ENCODE measurements at regions not wholly inside any gene's neighbourhood (a gene's known extent, or its start where the extent isn't known, plus 50 kb on each side); places are given as distances from the start of the nearest gene placed in this dataset.

- DNase-seq = no peak
Observed at GRCh38 chr20:61044499-61044898, 207.6 kb upstream of the CDH4 start.

GRCh38 chr20:61045091-61045490 is 207.0 kb upstream of the CDH4 start:
- DNase-seq = no peak

- DNase-seq = no peak
Observed at GRCh38 chr20:61045876-61046585, 206.0 kb upstream of the CDH4 start.

GRCh38 chr20:61046721-61047351 is 205.2 kb upstream of the CDH4 start:
- no peak for DNase-seq

GRCh38 chr20:61047515-61047914 is 204.5 kb upstream of the CDH4 start:
- no peak for DNase-seq

GRCh38 chr20:61048302-61048701 is 203.8 kb upstream of the CDH4 start:
- no peak for DNase-seq

DNA sequence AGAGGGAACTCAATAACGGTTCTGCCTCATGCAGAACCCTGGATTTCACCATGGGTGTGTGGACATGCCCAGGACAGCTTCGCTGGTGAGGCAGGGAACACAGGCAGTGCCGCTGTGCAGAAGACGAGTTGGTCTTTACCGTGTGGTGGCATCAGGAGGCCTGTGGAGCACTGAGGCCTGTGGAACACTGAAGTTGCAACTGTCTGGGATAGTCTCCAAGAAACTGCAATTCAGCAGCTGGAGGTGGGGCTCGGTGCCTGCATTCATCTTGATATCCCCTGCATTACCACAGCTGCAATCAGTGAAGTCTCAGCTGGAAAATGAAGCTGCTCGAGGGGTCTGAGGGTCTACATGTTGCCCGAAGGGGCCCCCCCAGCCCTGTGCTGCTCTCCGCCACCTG is 202.4 kb upstream of the CDH4 start:
- DNase-seq = no peak

- DNase-seq = no peak
Observed at GRCh38 chr20:61050336-61050890, 201.6 kb upstream of the CDH4 start.

DNA sequence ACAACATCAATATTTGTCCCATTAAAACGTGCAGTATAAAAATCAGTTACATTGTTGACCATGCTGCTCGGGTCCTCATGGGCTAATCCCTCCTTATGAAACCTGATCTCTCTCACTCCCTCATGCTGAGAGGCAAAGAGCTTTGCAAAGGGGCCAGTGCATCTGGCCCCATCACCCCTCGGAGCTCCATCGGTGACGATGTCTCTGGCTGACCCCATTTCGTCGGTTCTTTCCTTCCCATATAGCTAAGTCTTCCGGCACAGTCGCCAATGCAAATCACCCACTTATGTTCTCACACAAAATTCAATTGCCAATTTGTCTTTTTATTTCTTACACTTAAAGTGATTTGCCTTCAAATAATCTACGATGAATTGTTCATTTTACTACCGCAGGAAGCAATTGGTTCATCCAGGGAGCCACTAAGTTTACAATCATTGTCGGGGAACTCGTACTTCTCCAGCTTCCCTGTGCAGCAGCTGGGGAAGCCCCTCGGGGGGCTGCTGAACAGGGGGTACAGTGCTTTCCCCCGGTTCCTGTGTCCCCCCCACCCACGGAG is 199.8 kb upstream of the CDH4 start:
- DNase-seq = no peak

- no peak for DNase-seq
Observed at GRCh38 chr20:61052776-61053442, 199.2 kb upstream of the CDH4 start.

DNA sequence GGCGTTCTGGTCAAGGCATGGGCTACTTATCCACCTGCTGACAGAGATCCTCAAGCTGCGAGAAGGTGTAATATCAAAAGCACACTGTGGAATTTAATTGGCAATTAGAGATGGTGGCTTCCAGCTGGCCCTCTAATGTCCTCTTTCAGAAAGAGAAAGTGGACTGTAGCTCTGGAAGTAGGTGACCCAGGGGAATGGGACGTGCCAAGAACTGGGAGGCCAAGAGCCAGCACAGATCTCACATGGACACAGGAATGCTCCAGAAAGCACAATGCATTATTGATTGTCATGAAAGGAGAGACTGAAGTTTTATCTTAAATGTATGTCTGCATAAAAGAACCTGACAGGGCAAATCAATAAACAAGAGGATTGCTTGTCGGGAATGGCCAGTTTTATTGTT is 198.6 kb upstream of the CDH4 start:
- no peak for DNase-seq

DNA sequence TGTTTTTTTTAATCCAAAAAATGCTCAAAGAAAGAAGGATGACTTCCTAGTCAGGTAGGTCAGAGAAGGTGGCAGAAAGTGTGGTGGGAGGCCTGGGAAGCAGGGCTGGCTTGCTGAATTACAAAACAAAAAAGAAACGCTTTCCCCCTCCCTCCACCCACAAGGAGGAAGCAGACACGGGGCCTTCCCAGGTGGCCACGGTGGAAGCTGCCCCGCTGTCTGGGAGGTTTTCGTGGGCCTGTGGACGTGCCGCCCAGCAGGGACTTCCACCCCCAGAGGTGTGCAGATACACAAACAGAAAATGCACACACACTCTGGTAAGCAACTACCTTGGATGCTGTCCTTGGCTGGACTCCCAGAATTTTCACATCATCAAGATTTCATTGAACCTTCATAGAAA is 198.2 kb upstream of the CDH4 start:
- no peak for DNase-seq

DNA sequence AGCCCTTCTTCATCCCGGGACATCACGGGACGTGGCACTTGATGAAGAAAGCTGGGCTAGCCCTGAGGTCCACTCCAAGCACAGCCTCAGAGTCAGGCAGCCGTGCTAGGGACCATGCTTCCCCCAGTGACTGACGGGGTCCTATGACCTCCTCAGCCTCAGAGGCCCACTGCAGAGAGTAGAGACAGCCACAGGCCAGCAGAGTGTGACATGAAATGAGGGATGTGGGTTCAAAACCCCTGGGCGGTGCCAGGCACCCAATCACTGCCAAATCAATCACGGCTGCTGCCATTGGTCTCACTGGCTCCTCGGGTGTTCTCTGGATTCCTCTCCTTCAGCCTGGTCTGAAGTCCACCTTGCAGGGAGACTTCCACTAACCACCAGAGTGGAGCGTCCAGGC is 197.7 kb upstream of the CDH4 start:
- DNase-seq = no peak

- DNase-seq = no peak
Observed at GRCh38 chr20:61055180-61056010, 196.7 kb upstream of the CDH4 start.

DNA sequence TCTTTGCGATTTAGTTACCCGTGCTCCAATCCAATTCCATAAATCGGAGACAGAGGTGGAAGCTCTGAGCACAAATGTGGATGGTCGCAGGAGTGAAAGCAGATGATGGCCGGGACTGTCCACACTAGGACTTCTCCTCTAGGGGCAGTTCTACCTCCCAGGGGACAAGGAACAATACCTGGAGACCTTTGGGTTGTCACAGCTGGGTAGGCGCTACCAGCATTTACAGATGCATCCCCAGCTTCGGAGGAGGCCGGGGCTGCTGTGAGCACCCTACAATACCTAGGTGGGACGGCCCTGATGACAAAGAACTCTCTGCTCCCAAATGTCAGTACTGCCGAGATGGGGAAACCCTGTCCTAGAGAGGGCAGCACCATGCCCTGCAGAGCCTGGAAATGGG is 195.9 kb upstream of the CDH4 start:
- no peak for DNase-seq

GRCh38 chr20:61056627-61057442 is 195.2 kb upstream of the CDH4 start:
- DNase-seq = no peak

DNA sequence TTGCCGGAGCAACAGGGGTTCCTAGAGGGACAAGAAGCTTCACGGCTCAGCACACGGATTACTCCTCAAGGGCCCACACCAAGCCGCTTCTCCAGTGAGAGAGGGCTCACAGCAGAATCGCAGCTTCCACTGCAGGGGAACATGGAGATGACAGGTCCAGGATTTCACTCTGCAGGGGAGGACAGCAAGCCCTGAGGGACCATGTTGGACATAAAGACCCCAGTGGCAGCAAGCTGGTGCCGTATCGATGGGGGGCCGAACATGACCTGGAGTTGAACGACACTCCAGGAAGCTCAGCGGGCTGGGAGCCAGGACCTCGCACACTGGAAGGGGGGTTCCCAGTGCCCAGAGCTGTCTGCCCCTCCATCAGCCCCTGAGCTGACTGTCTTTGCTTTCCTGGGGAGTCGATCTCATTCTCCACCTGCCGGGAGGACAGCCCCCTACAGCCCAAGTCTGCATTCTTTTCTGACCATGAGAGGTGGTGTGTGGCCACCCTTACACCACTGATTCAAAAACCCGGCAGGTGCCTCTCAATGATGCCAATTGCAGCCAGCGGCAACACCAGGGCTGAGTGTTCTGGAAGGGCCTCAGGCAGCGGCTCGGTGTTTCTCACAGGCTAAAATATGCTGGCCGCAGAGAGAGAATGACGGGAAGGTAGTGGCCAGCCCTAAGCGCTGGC is 194.5 kb upstream of the CDH4 start:
- no peak for DNase-seq

DNA sequence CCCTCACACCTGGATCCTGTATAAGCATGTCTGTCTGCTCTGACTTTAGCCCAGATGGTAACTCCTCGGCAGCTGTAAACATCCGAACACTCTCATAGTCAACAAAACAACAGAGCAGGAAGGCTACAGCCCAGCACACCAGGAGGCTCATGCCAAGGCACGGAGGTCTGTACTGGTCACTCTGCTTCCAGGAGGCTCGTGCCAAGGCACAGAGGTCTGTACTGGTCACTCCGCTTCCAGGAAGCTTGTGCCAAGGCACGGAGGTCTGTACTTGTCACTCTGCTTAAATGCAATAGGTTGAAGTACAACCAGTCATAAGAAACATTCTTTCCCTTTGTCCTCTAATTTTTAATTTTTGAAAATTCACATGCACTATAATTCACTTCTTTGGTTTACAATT is 190.1 kb upstream of the CDH4 start:
- DNase-seq = no peak

- no peak for DNase-seq
Observed at GRCh38 chr20:61065853-61066252, 186.2 kb upstream of the CDH4 start.

DNA sequence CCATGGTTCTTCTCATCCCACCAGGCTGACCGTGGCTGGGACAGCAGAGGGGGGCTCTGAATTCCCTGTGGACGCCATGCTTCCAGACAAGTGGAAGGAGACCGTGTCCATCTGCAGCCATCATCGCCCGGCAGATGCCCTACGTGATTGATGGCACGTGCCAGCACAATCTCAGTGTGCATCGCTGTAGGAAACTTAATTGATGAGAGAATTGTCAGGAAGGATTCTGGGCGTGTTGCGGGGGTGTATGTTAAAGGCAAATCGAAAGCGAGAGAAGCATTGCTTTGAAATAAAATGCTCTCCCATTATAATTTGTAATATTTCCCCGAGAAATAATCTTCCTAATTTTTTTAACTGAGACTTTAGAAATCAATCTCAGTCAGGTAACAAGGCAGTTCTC is 185.5 kb upstream of the CDH4 start:
- no peak for DNase-seq

- no peak for DNase-seq
Observed at GRCh38 chr20:61067221-61067620, 184.8 kb upstream of the CDH4 start.
